SK-N-MC (cell line): ENCODE measurements at regions not wholly inside any gene's neighbourhood (a gene's known extent, or its start where the extent isn't known, plus 50 kb on each side); places are given as distances from the start of the nearest gene placed in this dataset.

Experiments
- EZH2 ChIP-seq: fragments of 200-600 bp; sonication (generic); IDR thresholded peaks from one replicate; pipeline ENCODE4 v1.6.1; 2017; ENCODE audit warnings: antibody characterized with exemption
- FOXP2 ChIP-seq: optimal IDR thresholded peaks from 2 replicates; pipeline ENCODE3; 2011; ENCODE audit warnings: mild to moderate bottlenecking, moderate library complexity; ENCODE audit not compliant: insufficient read depth; ENCODE audit errors: extremely low read length, control extremely low read depth
- POLR2AphosphoS5 ChIP-seq: IDR thresholded peaks from 2 replicates; pipeline ENCODE4 v1.6.1; 2012; ENCODE audit warnings: mild to moderate bottlenecking, low read depth, low read length, borderline replicate concordance

GRCh38 chr1:118661769-118662320 is 326.3 kb downstream of the TBX15 start:
- no peak for TF ChIP-seq POLR2AphosphoS5
- TF ChIP-seq EZH2, result no peak
- no peak for TF ChIP-seq FOXP2
